Esophagus muscularis mucosa (tissue), 4 donors: ENCODE measurements at regions not wholly inside any gene's neighbourhood (a gene's known extent, or its start where the extent isn't known, plus 50 kb on each side); places are given as distances from the start of the nearest gene placed in this dataset.

ENCODE experiments used
- EP300 ChIP-seq: sonication (generic); formaldehyde crosslinking; IDR thresholded peaks from one replicate; pipeline ENCODE4 v1.6.1; 2017; ENCODE audit warnings: antibody characterized with exemption
- POLR2A ChIP-seq: fragments of 450-650 bp; IDR thresholded peaks from one replicate; pipeline ENCODE4 v1.6.1; 2017; ENCODE audit warnings: antibody characterized with exemption, moderate library complexity, mild to moderate bottlenecking, low read depth
- POLR2AphosphoS5 ChIP-seq, 2 donors: sonication (generic); formaldehyde crosslinking; IDR thresholded peaks; one replicate each; pipeline ENCODE4 v1.6.1; 2017; ENCODE audit warnings: antibody characterized with exemption in 2 of 2
- TF ChIP-seq, protein P1 (sequence below), 3 experiments: fragments of 200-600 bp in 2 of 3; fragments of 450-650 bp in 1 of 3; sonication (generic) in 2 of 3; IDR thresholded peaks; one replicate each; pipeline ENCODE4 v1.5.1; 2017 to 2019; ENCODE audit warnings: antibody characterized with exemption in 3 of 3, mild to moderate bottlenecking in 2 of 3, moderate library complexity in 1 of 3

- TF ChIP-seq EP300 (no peak), POLR2AphosphoS5 (IDR thresholded peaks at IDR 0.05) (no peak), POLR2A (no peak)
- TF ChIP-seq, protein P1, sequence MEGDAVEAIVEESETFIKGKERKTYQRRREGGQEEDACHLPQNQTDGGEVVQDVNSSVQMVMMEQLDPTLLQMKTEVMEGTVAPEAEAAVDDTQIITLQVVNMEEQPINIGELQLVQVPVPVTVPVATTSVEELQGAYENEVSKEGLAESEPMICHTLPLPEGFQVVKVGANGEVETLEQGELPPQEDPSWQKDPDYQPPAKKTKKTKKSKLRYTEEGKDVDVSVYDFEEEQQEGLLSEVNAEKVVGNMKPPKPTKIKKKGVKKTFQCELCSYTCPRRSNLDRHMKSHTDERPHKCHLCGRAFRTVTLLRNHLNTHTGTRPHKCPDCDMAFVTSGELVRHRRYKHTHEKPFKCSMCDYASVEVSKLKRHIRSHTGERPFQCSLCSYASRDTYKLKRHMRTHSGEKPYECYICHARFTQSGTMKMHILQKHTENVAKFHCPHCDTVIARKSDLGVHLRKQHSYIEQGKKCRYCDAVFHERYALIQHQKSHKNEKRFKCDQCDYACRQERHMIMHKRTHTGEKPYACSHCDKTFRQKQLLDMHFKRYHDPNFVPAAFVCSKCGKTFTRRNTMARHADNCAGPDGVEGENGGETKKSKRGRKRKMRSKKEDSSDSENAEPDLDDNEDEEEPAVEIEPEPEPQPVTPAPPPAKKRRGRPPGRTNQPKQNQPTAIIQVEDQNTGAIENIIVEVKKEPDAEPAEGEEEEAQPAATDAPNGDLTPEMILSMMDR (IDR thresholded peaks at IDR 0.05), result no peak
Measured at GRCh38 chr7:66556549-66557213, 72.0 kb upstream of the KCTD7 start.
